RCC 7860 (cell line): ENCODE measurements at regions not wholly inside any gene's neighbourhood (a gene's known extent, or its start where the extent isn't known, plus 50 kb on each side); places are given as distances from the start of the nearest gene placed in this dataset.
A peak's percentile ranks its signal among the peaks of the same experiment; 100 is the strongest.

ENCODE experiments used
- DNase-seq: peaks from one replicate; pipeline ENCODE4 v3.0.0-alpha.2; 2015; ENCODE audit warnings: low spot score
- FAIRE-seq: peaks from 2 replicates; lab custom pipeline; 2012; peaks lifted over from hg19 to GRCh38; lab: Jason Lieb, UNC

DNA sequence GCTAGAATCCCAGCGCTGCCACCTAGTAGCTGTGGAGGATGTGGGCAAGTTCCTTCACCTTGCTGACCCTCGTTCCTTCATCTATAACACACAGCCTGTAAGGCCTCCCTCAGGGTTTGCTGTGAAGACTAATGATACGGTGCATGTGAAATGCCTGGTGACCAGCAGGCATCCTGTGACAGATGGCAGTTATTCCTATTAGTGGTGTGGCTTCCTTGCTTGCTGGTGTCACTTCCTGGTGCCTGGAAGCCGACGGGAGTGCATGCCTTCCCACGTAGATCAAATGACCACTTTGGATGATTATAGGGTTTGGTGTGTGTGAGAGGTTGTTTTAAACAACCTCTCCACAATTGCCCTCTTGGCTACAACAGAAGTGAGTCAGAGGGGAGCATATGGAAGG lies 894.9 kb downstream of the VRK1 start:
- FAIRE-seq, result no peak
- no peak for DNase-seq

DNA sequence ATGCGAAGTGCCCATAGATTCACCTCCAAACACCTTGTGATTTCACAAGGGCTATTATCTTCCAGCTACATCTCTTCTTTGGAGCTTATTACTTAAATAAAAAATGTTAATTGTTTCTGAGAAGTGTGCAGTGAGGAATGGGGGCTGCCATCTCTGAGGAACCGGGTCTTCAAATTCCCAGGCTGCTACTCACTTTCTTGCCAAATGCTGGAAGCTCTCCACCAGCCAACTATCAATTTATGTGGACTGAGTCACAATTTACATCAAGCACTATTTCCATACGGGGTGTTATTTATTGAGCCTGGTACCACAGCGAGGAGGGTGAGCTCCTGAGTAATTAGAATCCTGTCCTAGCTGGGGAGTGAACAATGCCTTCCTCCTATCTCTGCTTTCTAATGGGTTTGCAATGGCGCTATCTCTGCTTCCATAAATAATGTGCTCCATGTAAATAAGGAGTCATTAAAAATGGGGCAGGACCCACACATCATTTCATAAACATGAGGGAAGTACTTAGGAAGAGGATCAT lies 898.3 kb downstream of the VRK1 start:
- no peak for FAIRE-seq
- no peak for DNase-seq

DNA sequence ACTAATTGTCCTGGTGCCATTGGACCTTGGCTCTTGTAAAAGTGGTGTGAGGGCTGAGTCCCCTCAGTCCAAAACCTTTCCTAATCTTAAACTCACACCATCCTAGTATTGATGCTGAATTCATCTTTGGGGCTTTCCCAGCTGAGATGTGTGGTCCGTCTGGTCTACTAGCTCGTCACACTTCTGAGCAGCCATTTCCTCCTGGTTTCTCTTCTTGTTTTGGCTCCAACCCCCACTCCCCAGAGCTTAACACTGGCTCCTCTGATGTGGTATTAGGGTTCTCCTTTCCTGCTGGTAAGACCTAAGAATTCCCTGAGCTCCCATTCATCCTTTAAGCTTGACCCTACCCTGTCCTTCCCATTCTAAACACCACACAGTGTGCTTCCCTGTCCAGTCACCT lies 900.6 kb downstream of the VRK1 start:
- FAIRE-seq (no peak), DNase-seq (no peak)

DNA sequence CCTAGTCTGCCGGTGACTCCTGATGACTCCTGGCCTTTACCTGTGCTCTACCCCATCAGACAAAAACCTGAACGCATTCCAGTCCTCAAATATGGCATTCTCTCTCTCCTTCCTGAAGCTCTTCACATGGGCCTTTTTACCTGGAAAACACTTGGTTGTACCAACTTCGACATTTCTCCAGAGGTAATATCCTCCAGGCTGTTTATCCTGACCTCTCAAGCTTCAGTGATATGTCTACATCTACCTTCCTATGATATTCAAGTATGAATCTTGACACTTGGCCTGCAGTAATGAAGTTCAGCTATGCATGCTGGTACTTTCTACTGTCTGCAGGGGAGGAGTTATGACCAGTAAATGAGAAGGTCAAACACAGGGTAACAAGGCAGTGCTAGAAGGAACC lies 901.8 kb downstream of the VRK1 start:
- FAIRE-seq (no peak), DNase-seq (no peak)

DNA sequence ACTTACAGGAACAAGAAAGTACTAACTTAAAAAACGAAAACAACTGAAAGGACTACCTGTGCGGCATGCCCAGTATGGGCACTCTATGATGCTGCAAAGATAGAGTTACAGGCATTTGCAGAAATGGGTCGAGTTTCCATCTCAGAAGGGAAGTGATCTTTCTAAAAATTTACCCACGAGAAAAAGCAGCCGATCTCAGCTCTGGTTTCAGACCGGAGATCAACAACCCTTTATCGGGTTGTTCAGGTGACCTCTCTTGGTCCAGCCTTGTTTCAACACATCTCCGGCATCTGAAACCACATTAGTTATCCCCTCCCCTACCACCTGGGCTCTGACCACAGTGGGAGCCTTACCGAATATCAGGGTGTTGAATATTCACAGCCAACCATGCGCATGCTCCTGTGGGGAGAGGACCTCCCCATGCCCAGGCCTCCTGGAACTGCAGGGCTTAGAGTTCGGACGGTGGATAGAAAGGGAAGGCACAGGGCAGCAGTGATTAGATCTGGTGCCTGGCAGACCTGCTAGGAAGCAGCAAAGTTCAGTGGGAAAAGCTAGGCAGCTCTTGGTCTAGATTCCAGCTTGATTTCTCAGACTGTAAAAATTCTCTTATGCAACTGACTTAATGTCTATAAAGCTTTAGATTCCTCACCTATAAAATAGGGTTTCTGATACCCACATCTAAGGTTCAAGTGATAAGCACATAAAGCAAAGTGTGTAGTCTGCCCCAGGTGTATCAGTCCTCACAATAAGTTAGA lies 906.0 kb downstream of the VRK1 start:
- DNase-seq, result no peak
- no peak for FAIRE-seq

DNA sequence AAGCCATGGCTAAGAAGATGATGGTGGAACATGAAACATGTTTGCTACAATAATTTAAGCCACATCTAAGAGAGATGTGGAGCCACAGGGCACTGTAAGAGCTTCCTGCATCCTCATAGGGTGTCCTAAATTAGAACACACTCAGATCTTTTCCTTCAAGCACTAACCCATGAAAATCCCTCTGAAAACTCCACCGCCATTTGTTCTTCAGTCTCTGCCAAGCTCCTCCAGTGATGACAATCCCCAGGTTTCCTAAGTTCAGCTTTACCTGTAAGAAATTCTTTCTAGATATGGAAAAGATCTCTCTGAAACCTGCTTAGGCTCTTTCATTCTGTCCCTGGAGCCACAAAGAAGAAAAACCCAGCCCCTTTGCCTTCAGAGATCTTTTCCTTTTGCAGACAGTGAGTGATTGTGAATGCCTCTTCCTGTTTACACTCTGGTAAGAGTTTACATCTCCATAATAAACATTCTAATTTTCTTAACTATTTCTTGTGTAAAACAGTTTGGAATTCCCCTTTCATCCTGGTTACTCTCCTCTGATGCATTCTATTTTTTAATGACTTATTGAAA lies 907.2 kb downstream of the VRK1 start:
- DNase-seq (no peak), FAIRE-seq (no peak)

DNA sequence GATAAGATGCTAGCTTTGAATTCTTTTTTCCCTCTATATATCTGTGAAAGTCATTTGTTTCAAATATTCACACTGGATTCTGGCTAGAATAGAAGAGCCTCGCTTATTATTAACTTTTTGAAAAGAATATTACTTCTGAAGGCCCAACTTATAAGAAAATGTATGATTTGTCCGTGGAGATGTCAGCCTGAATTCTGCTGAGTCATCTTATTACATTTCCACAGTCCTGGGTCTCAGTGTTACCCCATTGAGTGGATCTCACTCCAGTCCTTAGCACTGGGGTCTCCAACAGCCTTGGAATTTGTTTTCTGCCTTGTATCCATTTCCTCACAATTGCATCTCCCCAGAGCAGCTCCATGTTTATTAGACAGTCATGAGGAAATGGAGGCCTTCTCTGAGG lies 907.9 kb downstream of the VRK1 start:
- DNase-seq, result no peak
- FAIRE-seq, result no peak

DNA sequence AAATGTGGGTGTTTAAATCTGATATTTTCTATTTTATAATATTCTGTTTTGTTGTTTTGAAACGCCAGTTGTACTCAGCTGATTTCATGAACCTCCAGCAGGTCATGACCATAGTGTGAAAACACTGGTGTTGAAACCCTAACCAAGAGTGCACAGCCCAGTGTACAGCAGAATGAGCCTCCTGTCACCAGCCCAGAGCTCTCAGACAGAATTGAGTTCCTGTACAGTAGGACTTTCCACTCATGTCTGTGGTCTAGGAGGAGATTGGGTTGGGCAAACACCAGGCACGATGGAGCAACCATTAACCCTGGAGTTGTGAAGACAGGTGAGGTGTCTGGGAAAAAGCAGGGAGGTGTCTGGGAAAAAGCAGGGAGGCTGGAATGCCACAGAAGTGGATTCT lies 908.8 kb downstream of the VRK1 start:
- FAIRE-seq (no peak), DNase-seq (no peak)

DNA sequence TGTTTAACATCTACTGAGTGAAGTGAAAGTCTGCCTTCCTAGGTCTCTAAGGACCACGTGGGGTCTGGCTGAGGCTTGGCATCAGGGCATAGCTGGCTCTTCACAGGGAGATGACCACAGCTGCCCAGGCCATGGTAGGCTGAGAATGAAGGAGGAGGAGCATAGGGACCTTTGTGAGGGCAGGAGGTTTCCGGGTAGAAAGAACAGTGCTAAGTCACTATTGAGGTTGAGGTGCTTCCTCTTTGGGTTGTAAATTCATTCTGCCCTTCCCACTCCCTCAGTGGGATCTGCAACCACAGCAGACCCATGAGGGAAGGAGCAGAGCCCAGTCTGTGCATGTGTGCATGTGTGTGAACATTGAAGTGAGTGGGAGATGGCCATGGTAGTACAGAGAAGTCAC lies 909.6 kb downstream of the VRK1 start:
- no peak for FAIRE-seq
- DNase-seq, result no peak

DNA sequence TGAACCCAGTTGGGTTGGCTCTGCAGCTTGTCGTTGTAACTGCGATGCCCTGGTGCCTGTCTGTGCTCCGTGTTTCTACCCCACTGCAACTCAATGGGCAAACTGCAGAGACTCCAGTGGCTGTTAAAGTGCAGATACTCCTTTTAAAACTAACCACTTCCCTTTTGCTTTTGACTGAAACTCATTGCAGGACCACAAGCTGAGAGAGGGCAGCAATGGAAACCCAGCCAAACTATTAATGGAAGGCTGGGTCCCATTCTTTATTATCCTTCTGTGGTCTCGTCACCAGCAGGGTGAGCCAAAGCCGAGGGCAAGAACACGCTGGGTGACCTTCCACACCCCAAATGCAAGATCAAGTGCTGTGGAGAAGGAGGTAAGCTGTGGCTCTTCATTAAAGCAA lies 910.4 kb downstream of the VRK1 start:
- DNase-seq (no peak), FAIRE-seq (no peak)

DNA sequence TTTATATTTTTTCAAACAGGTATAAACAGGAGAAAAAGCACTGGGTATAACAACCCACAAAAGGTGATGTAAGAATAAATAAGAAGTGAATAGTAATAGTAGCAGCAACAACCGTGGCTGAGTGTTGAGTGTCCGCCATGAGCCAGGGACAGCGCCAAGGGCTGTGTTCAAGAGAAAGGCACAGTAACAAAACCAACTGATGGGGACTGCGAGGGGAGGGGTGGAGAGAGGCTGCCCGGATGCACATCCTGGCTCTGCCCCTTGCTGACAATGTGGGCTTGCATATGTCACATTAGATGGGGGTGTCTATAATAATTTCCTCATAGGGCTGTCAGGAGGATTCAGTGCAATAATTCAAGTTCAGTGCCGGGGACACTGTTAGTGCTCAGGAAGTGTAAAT lies 912.4 kb downstream of the VRK1 start:
- DNase-seq, result no peak
- no peak for FAIRE-seq

DNA sequence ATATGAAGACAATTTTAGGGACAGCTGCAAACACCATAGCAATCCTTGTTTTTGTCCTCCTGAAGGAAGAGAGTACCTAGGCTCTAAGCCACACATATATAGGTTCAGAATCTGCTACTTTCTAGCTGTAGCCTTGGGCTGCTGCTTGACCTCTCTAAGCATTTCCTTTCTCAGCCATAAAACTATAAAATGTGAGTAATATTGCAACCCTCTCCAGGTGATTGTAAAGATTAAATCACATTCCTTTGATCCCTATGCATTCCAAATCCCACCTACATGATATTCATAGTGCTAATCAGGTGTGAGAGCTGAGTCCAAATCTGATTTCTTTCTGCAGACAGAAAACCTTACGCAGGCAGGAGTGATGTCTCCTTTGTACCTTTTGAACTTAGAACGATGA lies 913.5 kb downstream of the VRK1 start:
- no peak for DNase-seq
- no peak for FAIRE-seq

DNA sequence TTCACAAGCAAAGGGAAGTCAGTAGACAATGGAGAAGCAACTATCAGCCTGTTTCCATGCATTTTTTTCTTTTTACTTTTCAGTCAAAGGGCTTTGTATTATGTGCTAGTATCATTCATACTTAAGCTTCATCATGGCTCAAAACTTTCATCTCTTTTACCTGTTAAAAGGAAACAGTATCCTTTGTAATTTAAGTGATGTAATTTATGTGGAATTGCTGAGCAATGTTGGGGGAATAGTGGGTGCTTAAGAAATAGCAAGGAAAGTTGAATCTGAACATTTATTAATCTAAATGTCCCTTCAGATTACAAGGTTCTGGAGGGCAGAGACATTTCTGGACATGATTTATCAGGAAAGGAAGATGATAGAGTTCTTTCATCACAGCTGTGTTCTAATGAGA lies 915.3 kb downstream of the VRK1 start:
- DNase-seq, result no peak
- FAIRE-seq, result no peak

DNA sequence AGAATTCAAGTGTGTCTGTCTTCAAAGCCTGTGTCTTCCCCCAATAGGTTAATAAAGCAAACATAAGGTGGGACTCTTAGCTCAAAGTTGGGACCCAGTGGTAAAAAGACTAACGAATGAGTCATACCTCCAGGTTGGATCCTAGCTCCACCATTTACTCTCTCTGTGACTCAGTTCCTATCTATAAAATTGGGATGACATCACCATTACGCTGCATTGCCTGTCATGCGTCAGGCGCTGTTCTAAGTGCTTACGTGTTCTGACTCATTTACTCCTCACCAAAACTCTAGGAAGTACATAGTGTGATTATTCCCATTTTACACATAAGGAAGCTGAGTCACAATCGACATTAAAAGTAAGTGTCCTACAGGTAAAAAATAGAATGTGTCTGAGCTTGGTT lies 915.8 kb downstream of the VRK1 start:
- FAIRE-seq (no peak), DNase-seq (peak; percentile 82)

DNA sequence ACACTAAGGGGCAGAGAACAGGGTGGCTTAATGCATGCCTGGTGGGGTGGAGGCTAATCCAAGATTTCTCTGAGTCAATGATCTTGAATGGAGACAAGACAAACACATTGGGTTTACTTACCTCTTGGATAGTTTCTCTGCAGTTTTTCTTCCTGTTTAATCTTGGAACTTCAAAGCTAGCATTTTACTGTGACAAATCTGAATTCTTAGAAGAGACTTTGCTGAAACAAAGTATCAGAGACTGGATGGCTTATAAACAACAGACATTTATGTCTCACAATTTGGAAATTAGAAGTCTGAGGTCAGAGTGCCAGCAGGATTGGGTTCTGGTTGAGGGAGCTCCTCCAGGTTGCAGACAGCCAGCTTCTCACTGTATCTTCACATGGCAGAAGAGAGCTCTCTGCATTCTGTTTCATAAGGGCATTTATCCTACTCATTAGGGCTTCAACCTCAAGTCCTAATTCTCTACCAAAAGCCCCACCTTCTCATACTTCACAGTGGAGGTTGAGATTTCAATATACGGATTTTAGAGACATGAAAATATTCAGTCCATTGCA lies 921.8 kb downstream of the VRK1 start:
- no peak for FAIRE-seq
- DNase-seq, result no peak

DNA sequence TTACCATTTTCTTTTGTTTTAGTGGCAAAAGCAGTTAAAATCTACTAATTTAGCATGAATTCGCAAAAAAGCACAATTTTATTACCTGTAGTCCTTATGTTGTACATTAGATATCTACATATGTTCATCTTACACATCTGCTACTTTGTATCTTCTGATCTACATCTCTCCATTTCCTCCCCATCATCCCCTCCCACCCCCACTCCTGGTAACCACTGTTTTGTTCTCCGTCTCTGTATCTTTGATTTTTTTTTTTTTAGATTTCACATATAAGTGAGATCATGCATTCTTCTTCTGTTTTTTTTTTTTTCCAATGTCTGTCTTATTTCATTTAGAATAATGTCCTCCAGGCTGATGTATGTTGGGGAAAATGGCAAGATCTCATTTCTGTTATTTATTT lies 922.7 kb downstream of the VRK1 start:
- FAIRE-seq, result no peak

DNA sequence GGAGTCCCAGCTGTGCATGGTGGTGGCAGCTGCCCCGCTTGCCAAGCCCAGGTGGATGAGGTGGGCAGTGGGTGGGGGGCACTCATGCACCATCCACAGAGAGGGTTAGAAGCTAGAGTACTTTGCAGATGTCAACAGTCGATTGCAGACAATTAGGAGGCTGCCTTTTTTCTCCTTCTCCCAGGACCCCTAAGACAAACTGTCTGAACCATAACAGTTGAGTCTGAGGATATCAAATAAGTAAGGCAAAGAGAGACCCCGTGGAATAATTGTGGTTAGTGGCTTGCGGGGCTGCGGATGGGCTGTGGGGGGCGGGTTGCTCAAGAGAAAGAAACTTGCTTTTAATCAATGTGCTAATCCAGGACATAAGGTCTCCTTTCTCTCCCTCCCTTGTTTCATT lies 926.2 kb downstream of the VRK1 start:
- no peak for DNase-seq
- FAIRE-seq, result no peak

More for the DNA sequence above, 922.7 kb downstream of the VRK1 start:
- no peak for DNase-seq

DNA sequence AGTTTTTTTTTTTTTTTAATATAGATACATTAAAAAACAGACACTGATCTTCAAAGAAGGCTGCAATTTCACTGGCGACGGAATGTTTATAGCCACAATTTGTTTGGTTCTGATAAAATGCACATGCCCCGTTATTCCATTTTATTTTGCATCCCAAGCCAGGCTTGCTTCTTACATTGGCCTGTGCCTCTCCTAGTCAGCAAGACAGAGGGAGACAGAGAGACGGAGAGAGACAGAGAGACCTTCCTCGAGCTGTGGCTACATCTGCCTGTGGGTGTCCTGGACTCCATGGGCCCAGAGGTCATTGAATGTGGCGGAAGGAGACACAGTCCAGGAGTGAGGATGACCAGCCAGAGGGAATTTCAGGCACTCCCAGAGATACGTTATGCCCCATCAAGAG lies 926.6 kb downstream of the VRK1 start:
- DNase-seq (no peak), FAIRE-seq (no peak)

DNA sequence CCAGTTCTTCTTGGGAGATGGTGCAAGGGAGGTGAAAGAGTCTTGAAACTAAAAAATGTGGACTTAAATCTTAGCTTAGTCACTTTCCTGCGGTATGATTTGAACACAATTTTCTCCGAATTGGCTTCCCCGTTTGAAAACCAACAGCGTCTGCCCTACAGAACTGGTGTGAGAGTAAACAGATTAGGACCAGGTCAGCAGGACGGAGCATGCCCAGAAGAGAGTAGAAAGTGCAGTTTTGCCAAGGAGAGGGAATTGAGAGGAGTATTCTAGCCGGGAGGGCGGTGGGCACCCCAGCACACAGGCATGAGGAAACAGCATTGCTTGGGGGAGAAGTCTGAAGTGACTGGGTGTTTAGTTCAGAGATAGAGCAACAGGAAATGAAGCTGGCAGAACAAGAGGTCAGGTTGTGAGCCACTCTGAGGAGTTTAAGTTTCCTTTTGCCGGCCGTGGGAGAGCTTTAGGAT lies 927.1 kb downstream of the VRK1 start:
- DNase-seq (no peak), FAIRE-seq (no peak)

DNA sequence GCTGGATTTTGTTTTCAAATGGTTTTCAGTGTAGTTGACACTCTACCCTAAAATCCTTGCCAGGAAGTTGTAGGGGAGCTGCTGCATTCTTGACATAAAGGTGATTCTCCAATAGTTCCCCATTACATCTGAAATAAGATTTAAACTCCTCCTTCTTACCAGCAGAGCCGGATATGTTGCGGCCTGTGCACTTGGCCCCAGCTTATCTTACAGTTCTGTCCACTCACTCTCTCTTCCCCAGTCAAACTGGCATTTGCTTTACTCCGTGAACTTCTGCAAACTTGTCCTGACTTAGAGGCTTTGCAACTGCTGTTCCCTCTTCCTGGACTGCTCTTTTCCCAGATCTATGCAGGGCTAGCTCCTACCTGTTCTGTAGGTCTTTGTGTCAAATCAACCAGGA lies 929.5 kb downstream of the VRK1 start:
- FAIRE-seq, result no peak
- no peak for DNase-seq

DNA sequence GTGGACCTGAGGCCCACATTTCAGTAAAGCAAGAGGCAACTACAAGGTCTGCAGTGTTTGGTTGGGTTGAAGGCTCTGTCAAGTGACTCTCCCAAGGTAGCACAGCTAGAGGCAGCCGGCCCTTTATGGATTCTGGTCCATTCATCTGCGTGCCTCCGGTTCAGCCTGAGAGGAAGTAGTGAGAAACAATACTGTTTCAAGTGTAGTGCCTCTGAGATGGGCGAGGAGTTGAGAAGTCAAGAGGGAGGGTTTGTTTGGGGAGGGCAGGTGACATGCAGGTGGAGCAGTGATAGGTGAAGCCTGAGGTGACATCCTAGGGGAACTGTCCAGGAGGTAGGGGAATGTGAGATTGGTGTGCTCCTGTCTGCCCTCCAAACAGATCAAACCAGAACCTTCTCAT lies 933.5 kb downstream of the VRK1 start:
- FAIRE-seq, result no peak
- no peak for DNase-seq

DNA sequence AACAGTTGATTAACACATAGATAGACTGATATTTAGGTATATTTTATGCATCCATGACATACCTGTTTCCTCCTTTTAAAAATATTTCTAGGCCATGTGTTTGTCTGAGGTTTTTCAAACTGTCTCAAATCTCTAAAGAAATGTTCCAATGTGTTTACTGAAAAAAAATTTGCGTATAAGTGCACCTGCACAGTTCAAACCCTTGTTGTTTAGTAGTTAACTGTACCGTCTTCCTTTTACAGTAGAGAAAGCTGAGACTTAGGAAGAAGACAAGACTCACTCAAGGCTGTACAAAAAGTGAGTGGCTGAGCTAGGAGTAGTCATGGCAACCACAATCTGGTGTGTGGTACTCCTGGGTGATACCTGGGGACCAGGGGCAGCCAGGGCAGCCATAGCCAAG lies 934.6 kb downstream of the VRK1 start:
- FAIRE-seq (no peak), DNase-seq (no peak)
